Heart left ventricle (tissue), 16 donors: ENCODE measurements at regions not wholly inside any gene's neighbourhood (a gene's known extent, or its start where the extent isn't known, plus 50 kb on each side); places are given as distances from the start of the nearest gene placed in this dataset.

ENCODE experiments used
- ATAC-seq, 4 donors: fragments of 200-7000 bp; cut with Tn5 transposase; one replicate each; pipeline ENCODE4 v1.9.1; 2020 to 2022; ENCODE audit warnings: moderate library complexity in 4 of 4, mild to moderate bottlenecking in 3 of 4, moderate number of reproducible peaks in 1 of 4
- DNase-seq, 5 donors: peaks; one replicate each; pipeline ENCODE4 v3.0.0-alpha.2; 2020
- H3K27ac ChIP-seq, 12 donors: fragments of 200-600 bp; sonication (generic) in 4 of 12; one replicate each; pipeline versions ENCODE4 v1.5.0 to v1.8.0; 2016 to 2022; ENCODE audit warnings: mild to moderate bottlenecking in 2 of 12
- H3K27me3 ChIP-seq, 9 donors: fragments of 200-600 bp; sonication (generic) in 2 of 9; one replicate each; pipeline versions ENCODE4 v1.5.1 to v1.8.0; 2016 to 2022; ENCODE audit warnings: mild to moderate bottlenecking in 3 of 9
- H3K36me3 ChIP-seq, 9 donors: fragments of 200-600 bp; sonication (generic) in 2 of 9; one replicate each; pipeline versions ENCODE4 v1.5.0 to v1.8.0; 2018 to 2022; ENCODE audit warnings: mild to moderate bottlenecking in 2 of 9
- H3K4me1 ChIP-seq, 12 donors: fragments of 200-600 bp; sonication (generic) in 4 of 12; one replicate each; pipeline versions ENCODE4 v1.5.0 to v1.8.0; 2016 to 2022; ENCODE audit warnings: mild to moderate bottlenecking in 3 of 12
- H3K4me3 ChIP-seq, 12 donors: fragments of 200-600 bp; sonication (generic) in 4 of 12; one replicate each; pipeline versions ENCODE4 v1.5.0 to v1.8.0; 2017 to 2022; ENCODE audit warnings: mild to moderate bottlenecking in 9 of 12, moderate library complexity in 4 of 12
- H3K9me3 ChIP-seq, 12 donors: fragments of 200-600 bp; sonication (generic) in 4 of 12; one replicate each; pipeline versions ENCODE4 v1.5.0 to v1.8.0; 2016 to 2022; ENCODE audit warnings: mild to moderate bottlenecking in 1 of 12
- POLR2A ChIP-seq, 2 donors: fragments of 450-650 bp; IDR thresholded peaks; one replicate each; pipeline ENCODE4 v1.6.1; 2017; ENCODE audit warnings: antibody characterized with exemption in 2 of 2, mild to moderate bottlenecking in 2 of 2, moderate library complexity in 2 of 2
- WGBS, 4 donors: extraction: QIAGEN DNeasy Blood & Tissue Kit in 2 of 4; methylation state at CpG; one replicate each; pipeline versions ENCODE4 v1.1.5 to v1.1.7; 2013 to 2018; 5-methylcytosine and 5-hydroxymethylcytosine counted together
- intact Hi-C, 10 donors: fragments of 100-400 bp; cut with DNase I; formaldehyde crosslinking; loops; one replicate each; pipeline versions ENCODE4 v1.11.1 to v1.14.2; 2022
- TF ChIP-seq, protein P1 (sequence below), 12 donors: fragments of 200-600 bp; sonication (generic) in 4 of 12; IDR thresholded peaks; one replicate each; pipeline versions ENCODE4 v1.5.0 to v1.8.0; 2018 to 2022; ENCODE audit warnings: antibody characterized with exemption in 12 of 12, mild to moderate bottlenecking in 5 of 12
- donor health status: ischemic (EF 13 %, LVEDD 7.1; RV severe dilation, severe dysfunction).
- donor health status: healthy with polysubstance abuse.
- donor health status: DM: no; HTN: yes; CAD: no.
- donor health status: DM: no; HTN: no; CAD: no.
- donor health status: ischemic (EF 25% LVEDD 6.9; RV normal size, moderate dysfunction).
- donor health status: ischemic (EF 25% LVEDD 5.7; RV mildly dilated, moderate dysfunction).
- donor health status: healthy.
- donor health status: DM: yes; HTN: yes; CAD: no.
- donor health status: ischemic (EF 35%, LVEDD 5.7; RV mildly dilated, moderate dysfunction).
- donor health status: nonischemic (EF 11% LVEDD 7.7; RV severe dilation, severe dysfunction).
- donor health status: DM: yes; HTN: yes; CAD: no.
- donor health status: PGD.
- donor health status: ischemic (EF 29% LVEDD 5.4; RV normal size, mild dysfunction).
- donor health status: nonischemic (EF 23%, LVEDD 6.1; RV moderate dilation, normal function).

GRCh38 chr5:12113062-12113461, 208.8 kb upstream of the CTNND2 start:
- H3K4me3 ChIP-seq = no peak overlapping the region
- TF ChIP-seq POLR2A (IDR thresholded peaks at IDR 0.05) = no peak
- TF ChIP-seq, protein P1, sequence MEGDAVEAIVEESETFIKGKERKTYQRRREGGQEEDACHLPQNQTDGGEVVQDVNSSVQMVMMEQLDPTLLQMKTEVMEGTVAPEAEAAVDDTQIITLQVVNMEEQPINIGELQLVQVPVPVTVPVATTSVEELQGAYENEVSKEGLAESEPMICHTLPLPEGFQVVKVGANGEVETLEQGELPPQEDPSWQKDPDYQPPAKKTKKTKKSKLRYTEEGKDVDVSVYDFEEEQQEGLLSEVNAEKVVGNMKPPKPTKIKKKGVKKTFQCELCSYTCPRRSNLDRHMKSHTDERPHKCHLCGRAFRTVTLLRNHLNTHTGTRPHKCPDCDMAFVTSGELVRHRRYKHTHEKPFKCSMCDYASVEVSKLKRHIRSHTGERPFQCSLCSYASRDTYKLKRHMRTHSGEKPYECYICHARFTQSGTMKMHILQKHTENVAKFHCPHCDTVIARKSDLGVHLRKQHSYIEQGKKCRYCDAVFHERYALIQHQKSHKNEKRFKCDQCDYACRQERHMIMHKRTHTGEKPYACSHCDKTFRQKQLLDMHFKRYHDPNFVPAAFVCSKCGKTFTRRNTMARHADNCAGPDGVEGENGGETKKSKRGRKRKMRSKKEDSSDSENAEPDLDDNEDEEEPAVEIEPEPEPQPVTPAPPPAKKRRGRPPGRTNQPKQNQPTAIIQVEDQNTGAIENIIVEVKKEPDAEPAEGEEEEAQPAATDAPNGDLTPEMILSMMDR (IDR thresholded peaks at IDR 0.05) = no peak
- intact Hi-C loops = no loop called here
- H3K27ac ChIP-seq = no peak overlapping the region
- WGBS, 4 donors = 55 to 71% (median 65%) methylated on average over 3 of the region's 3 CpGs
- no peaks in the 10 kb centered on the region for H3K27me3 ChIP-seq
- no peaks in the 10 kb centered on the region for H3K9me3 ChIP-seq
- H3K36me3 ChIP-seq = no peaks in the 10 kb centered on the region
- H3K4me1 ChIP-seq = no peaks in the 10 kb centered on the region
- DNase-seq = no peak
- no peak for ATAC-seq

GRCh38 chr5:12111261-12111660, 207.0 kb upstream of the CTNND2 start:
- ATAC-seq = no peak
- H3K36me3 ChIP-seq = no peaks in the 10 kb centered on the region
- H3K27me3 ChIP-seq = no peaks in the 10 kb centered on the region
- intact Hi-C loops = no loop called here
- WGBS, 4 donors = 56 to 69% (median 64%) methylated on average over 2 of the region's 2 CpGs
- H3K9me3 ChIP-seq = no peaks in the 10 kb centered on the region
- H3K4me3 ChIP-seq = no peak overlapping the region
- no peak overlapping the region for H3K27ac ChIP-seq
- TF ChIP-seq POLR2A (IDR thresholded peaks at IDR 0.05) = no peak
- TF ChIP-seq, protein P1 (IDR thresholded peaks at IDR 0.05) = no peak
- DNase-seq = no peak
- H3K4me1 ChIP-seq = no peaks in the 10 kb centered on the region

DNA sequence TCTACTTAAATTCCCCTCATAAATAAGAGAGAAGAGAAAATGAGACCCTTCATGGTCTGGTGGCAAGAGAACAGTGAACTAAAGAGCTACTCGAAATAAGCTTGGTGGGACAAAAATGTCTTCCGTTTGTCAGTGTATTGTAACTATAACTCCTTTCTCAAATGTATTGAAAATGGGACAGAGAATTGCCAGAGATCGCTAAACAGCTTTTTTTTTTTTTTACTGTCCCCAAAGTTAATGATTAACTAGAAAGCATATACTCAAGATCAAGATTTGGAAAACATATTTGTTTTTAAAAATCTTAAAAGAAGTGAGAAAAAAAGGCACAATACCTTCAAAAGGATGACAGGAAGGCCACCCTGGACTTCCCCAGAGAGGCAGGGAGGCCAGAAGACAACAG, 206.4 kb upstream of the CTNND2 start:
- H3K36me3 ChIP-seq = no peaks in the 10 kb centered on the region
- ATAC-seq = no peak
- no peak overlapping the region for H3K27ac ChIP-seq
- TF ChIP-seq, protein P1 (IDR thresholded peaks at IDR 0.05) = no peak
- TF ChIP-seq POLR2A (IDR thresholded peaks at IDR 0.05) = no peak
- intact Hi-C loops = no loop called here
- WGBS, 4 donors = 77 to 84% (median 83%) methylated on average over 3 of the region's 3 CpGs
- DNase-seq = no peak
- H3K27me3 ChIP-seq = no peaks in the 10 kb centered on the region
- no peaks in the 10 kb centered on the region for H3K9me3 ChIP-seq
- H3K4me3 ChIP-seq = no peak overlapping the region
- H3K4me1 ChIP-seq = no peaks in the 10 kb centered on the region

DNA sequence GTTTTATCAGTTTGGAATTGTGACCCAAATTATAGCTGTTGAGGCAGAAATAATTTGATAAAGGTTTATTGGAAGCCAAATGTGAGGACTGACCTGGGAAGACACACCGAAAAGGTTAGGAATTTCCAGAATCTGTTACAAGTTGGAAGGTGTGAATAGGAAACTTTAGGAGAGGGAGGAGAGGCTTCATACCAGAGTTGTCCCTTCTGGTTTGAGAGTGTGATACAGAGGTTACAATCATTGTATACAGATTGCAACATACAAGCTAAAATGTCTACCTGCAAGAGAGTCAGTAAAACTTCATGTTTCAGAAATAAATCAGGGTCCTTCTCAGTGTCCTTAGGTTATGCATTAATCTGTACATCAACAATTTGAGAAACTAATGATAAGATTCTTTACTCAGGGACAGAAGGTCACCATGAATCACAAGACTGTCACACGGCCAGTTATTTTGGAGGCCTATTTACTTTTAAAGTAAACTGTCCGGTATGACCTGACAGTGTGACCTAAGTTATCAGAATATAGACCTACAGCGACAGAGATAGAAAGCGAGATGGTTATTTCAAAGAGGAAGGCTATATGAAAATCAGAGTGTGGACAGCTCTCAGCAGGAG, 204.9 kb upstream of the CTNND2 start:
- H3K4me3 ChIP-seq = no peak overlapping the region
- WGBS, 4 donors = 60 to 67% (median 63%) methylated on average over 5 of the region's 5 CpGs
- DNase-seq (no peak), ATAC-seq (no peak)
- H3K27ac ChIP-seq = no peak overlapping the region
- no peaks in the 10 kb centered on the region for H3K27me3 ChIP-seq
- no peak for TF ChIP-seq POLR2A (IDR thresholded peaks at IDR 0.05)
- TF ChIP-seq, protein P1 (IDR thresholded peaks at IDR 0.05) = no peak
- no peaks in the 10 kb centered on the region for H3K9me3 ChIP-seq
- H3K4me1 ChIP-seq = no peaks in the 10 kb centered on the region
- intact Hi-C loops = no loop called here
- no peaks in the 10 kb centered on the region for H3K36me3 ChIP-seq
